ENCODE measurements at regions not wholly inside any gene's neighbourhood (a gene's known extent, or its start where the extent isn't known, plus 50 kb on each side); places are given as distances from the start of the nearest gene placed in this dataset.

GRCh38 chr9:103372828-103373227, 377.7 kb downstream of the CYLC2 start (continued):
- TF ChIP-seq CTCF (conservative IDR thresholded peaks at IDR 0.05; ENCODE audit: low read depth in 2 of 2), result no peak

- H3K4me2 ChIP-seq, result no peak overlapping the region
- H3K79me2 ChIP-seq (replicated peaks; ENCODE audit: insufficient read depth), result no peaks in the 10 kb centered on the region
- no peaks in the 10 kb centered on the region for H3K9me2 ChIP-seq (ENCODE audit: insufficient read depth)
- no peaks in the 10 kb centered on the region for H3K27me3 ChIP-seq (ENCODE audit: insufficient read depth)
- Mint-ChIP-seq H3K9me3 (peaks cover 87% of the 10 kb centered on the region), H3K27me3 (ENCODE audit: insufficient read depth, low read depth, poor library complexity) (no peaks in the 10 kb centered on the region), H3K4me1 (no peaks in the 10 kb centered on the region), H3K27ac (no peak overlapping the region), H3K36me3 (ENCODE audit: low read depth) (peaks cover 22% of the 10 kb centered on the region), H3K4me3 (no peak overlapping the region)
- H2AFZ ChIP-seq, result no peak overlapping the region
- H4K20me1 ChIP-seq (replicated peaks; ENCODE audit: insufficient read depth), result no peaks in the 10 kb centered on the region
- DNase-seq (ENCODE audit: low spot score) (no peak), ATAC-seq (no peak)
- H3K27ac ChIP-seq (ENCODE audit: low read depth), result no peak overlapping the region
- H3K4me3 ChIP-seq, result no peak overlapping the region
- H3K4me1 ChIP-seq (ENCODE audit: insufficient read depth), result no peaks in the 10 kb centered on the region
- H3K36me3 ChIP-seq (ENCODE audit: insufficient read depth), result peaks cover 20% of the 10 kb centered on the region; the same call in 1 of the 2 replicates
- no peaks in the 10 kb centered on the region for H3F3A ChIP-seq (replicated peaks; ENCODE audit: low read depth)
- no peak for TF ChIP-seq JUNB (IDR thresholded peaks at IDR 0.05; ENCODE audit: unreplicated experiment)
- no peak for TF ChIP-seq POLR2AphosphoS5 (IDR thresholded peaks at IDR 0.05; ENCODE audit: low read depth)
- no peak for TF ChIP-seq CREB1 (CRISPR knock-in tag; IDR thresholded peaks at IDR 0.05; ENCODE audit: low read depth)
- TF ChIP-seq STAT1 (IDR thresholded peaks at IDR 0.05; ENCODE audit: unreplicated experiment), result no peak
- no peak for TF ChIP-seq REST (IDR thresholded peaks at IDR 0.05; ENCODE audit: unreplicated experiment)
- no peak for TF ChIP-seq ZNF331 (CRISPR knock-in tag; IDR thresholded peaks at IDR 0.05; ENCODE audit: low read depth)
- no peak for TF ChIP-seq NANOG (IDR thresholded peaks at IDR 0.05; ENCODE audit: borderline replicate concordance)
- TF ChIP-seq ZNF462 (CRISPR knock-in tag; IDR thresholded peaks at IDR 0.05), result no peak
- TF ChIP-seq ZNF114 (CRISPR knock-in tag; IDR thresholded peaks at IDR 0.05), result no peak
- no peak for TF ChIP-seq EZH2phosphoT487 (IDR thresholded peaks at IDR 0.05; ENCODE audit: unreplicated experiment)
- TF ChIP-seq ETS1 (IDR thresholded peaks at IDR 0.05), result no peak
- TF ChIP-seq EZH2 (IDR thresholded peaks at IDR 0.05; ENCODE audit: low read depth, unreplicated experiment), result no peak
Observed at GRCh38 chr9:103377667-103378066, 382.5 kb downstream of the CYLC2 start.
